HepG2 (cell line): ENCODE measurements at regions not wholly inside any gene's neighbourhood (a gene's known extent, or its start where the extent isn't known, plus 50 kb on each side); places are given as distances from the start of the nearest gene placed in this dataset.

Experiments
- KAT8 ChIP-seq: IDR thresholded peaks from 2 replicates; pipeline ENCODE4 v1.6.1; 2016; ENCODE audit warnings: missing genetic modification reagents, missing compliant biosample characterization
- POLR2AphosphoS5 ChIP-seq: IDR thresholded peaks from 2 replicates; pipeline ENCODE4 v1.6.1; 2012; ENCODE audit warnings: low read depth, low read length
- REPIN1 ChIP-seq: sonication (generic); formaldehyde crosslinking; IDR thresholded peaks from 2 replicates; pipeline ENCODE4 v1.8.0; 2022; ENCODE audit warnings: missing genetic modification reagents, low read depth, mild to moderate bottlenecking, borderline replicate concordance
- RFX5 ChIP-seq: IDR thresholded peaks from 2 replicates; pipeline ENCODE4 v1.6.1; 2011; ENCODE audit warnings: low read depth, low read length, improper control_type of control experiment
- ZEB1 ChIP-seq: IDR thresholded peaks from 2 replicates; pipeline ENCODE4 v1.6.1; 2012; ENCODE audit warnings: mild to moderate bottlenecking, low read depth, inconsistent platforms; ENCODE audit not compliant: insufficient replicate concordance
- ZNF768 ChIP-seq: sonication (generic); formaldehyde crosslinking; IDR thresholded peaks from 2 replicates; pipeline ENCODE4 v1.4.0; 2020; ENCODE audit warnings: missing genetic modification reagents
- TF ChIP-seq, protein P1 (sequence below): sonication (generic); formaldehyde crosslinking; IDR thresholded peaks from 2 replicates; pipeline ENCODE4 v1.4.0; 2020; ENCODE audit warnings: missing genetic modification reagents
- TF ChIP-seq, protein P2 (sequence below): sonication (generic); formaldehyde crosslinking; IDR thresholded peaks from 2 replicates; pipeline ENCODE4 v1.5.0; 2020; ENCODE audit warnings: mild to moderate bottlenecking, missing genetic modification reagents, moderate library complexity

DNA sequence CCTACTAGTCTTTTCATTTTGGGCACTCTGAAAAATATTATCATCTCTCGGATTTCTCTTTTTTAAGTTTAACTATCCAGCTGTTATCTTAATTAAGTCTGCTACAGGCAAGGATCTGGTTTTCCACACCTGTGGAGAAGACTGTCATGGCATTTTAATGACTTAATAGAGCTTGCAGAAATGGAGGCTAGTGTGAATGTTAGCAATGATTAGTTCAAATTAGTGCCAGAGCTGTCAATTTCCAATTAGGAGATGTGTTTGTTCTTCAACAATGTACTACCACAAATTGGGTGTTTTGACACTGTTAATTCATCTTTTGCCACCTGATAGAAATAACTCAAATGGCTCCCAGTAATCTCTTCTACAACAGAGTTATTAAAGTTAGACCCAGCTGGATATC lies 2023.0 kb upstream of the CDH9 start:
- TF ChIP-seq, protein P1, sequence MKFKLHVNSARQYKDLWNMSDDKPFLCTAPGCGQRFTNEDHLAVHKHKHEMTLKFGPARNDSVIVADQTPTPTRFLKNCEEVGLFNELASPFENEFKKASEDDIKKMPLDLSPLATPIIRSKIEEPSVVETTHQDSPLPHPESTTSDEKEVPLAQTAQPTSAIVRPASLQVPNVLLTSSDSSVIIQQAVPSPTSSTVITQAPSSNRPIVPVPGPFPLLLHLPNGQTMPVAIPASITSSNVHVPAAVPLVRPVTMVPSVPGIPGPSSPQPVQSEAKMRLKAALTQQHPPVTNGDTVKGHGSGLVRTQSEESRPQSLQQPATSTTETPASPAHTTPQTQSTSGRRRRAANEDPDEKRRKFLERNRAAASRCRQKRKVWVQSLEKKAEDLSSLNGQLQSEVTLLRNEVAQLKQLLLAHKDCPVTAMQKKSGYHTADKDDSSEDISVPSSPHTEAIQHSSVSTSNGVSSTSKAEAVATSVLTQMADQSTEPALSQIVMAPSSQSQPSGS (CRISPR knock-in tag): no peak
- no peak for TF ChIP-seq POLR2AphosphoS5
- no peak for TF ChIP-seq ZNF768 (CRISPR knock-in tag)
- no peak for TF ChIP-seq REPIN1 (CRISPR knock-in tag)
- TF ChIP-seq, protein P2, sequence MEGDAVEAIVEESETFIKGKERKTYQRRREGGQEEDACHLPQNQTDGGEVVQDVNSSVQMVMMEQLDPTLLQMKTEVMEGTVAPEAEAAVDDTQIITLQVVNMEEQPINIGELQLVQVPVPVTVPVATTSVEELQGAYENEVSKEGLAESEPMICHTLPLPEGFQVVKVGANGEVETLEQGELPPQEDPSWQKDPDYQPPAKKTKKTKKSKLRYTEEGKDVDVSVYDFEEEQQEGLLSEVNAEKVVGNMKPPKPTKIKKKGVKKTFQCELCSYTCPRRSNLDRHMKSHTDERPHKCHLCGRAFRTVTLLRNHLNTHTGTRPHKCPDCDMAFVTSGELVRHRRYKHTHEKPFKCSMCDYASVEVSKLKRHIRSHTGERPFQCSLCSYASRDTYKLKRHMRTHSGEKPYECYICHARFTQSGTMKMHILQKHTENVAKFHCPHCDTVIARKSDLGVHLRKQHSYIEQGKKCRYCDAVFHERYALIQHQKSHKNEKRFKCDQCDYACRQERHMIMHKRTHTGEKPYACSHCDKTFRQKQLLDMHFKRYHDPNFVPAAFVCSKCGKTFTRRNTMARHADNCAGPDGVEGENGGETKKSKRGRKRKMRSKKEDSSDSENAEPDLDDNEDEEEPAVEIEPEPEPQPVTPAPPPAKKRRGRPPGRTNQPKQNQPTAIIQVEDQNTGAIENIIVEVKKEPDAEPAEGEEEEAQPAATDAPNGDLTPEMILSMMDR: no peak
- no peak for TF ChIP-seq ZEB1
- TF ChIP-seq RFX5: no peak
- no peak for TF ChIP-seq KAT8 (CRISPR knock-in tag)
